ENCODE measurements at regions not wholly inside any gene's neighbourhood (a gene's known extent, or its start where the extent isn't known, plus 50 kb on each side); places are given as distances from the start of the nearest gene placed in this dataset.

GRCh38 chr14:71682337-71682736, 249.9 kb upstream of the RGS6 start:
- no peak overlapping the region for H3K27ac ChIP-seq (ENCODE audit: low read length)
- no peak overlapping the region for H2AFZ ChIP-seq (ENCODE audit: low read depth, low read length)
- no peak overlapping the region for H3K4me3 ChIP-seq (ENCODE audit: low read length)
- no peaks in the 10 kb centered on the region for H3K9me3 ChIP-seq (ENCODE audit: low read length)
- no peaks in the 10 kb centered on the region for H3K9me2 ChIP-seq (ENCODE audit: insufficient read depth, low read length)
- H3K36me3 ChIP-seq (ENCODE audit: insufficient read depth, low read length): no peaks in the 10 kb centered on the region
- no peaks in the 10 kb centered on the region for H3K79me2 ChIP-seq (replicated peaks; ENCODE audit: insufficient read depth, low read length)
- H3K4me2 ChIP-seq (ENCODE audit: low read length): no peak overlapping the region
- H3K9ac ChIP-seq (ENCODE audit: low read length): no peak overlapping the region
- TF ChIP-seq EP300 (conservative IDR thresholded peaks at IDR 0.05; ENCODE audit: poor library complexity, severe bottlenecking): no peak
- TF ChIP-seq, protein P1, sequence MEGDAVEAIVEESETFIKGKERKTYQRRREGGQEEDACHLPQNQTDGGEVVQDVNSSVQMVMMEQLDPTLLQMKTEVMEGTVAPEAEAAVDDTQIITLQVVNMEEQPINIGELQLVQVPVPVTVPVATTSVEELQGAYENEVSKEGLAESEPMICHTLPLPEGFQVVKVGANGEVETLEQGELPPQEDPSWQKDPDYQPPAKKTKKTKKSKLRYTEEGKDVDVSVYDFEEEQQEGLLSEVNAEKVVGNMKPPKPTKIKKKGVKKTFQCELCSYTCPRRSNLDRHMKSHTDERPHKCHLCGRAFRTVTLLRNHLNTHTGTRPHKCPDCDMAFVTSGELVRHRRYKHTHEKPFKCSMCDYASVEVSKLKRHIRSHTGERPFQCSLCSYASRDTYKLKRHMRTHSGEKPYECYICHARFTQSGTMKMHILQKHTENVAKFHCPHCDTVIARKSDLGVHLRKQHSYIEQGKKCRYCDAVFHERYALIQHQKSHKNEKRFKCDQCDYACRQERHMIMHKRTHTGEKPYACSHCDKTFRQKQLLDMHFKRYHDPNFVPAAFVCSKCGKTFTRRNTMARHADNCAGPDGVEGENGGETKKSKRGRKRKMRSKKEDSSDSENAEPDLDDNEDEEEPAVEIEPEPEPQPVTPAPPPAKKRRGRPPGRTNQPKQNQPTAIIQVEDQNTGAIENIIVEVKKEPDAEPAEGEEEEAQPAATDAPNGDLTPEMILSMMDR (IDR thresholded peaks at IDR 0.05; ENCODE audit: poor library complexity, severe bottlenecking): no peak
- H3F3A ChIP-seq (ENCODE audit: insufficient read depth, low read length, poor library complexity, severe bottlenecking): no peaks in the 10 kb centered on the region
- no peaks in the 10 kb centered on the region for H3K27me3 ChIP-seq (ENCODE audit: insufficient read depth, low read depth, low read length)
- no peaks in the 10 kb centered on the region for H4K20me1 ChIP-seq (ENCODE audit: insufficient read depth)

GRCh38 chr14:71684323-71684722, 247.9 kb upstream of the RGS6 start:
- Histone ChIP-seq H3K36me3 (ENCODE audit: insufficient read depth, low read length) (no peaks in the 10 kb centered on the region), H4K20me1 (ENCODE audit: insufficient read depth) (no peaks in the 10 kb centered on the region), H3K27ac (ENCODE audit: low read length) (no peak overlapping the region), H3K27me3 (ENCODE audit: insufficient read depth, low read depth, low read length) (no peaks in the 10 kb centered on the region), H3K9me3 (ENCODE audit: low read length) (no peaks in the 10 kb centered on the region), H3K9me2 (ENCODE audit: insufficient read depth, low read length) (no peaks in the 10 kb centered on the region), H3K4me2 (ENCODE audit: low read length) (no peak overlapping the region), H3K9ac (ENCODE audit: low read length) (no peak overlapping the region), H3F3A (ENCODE audit: insufficient read depth, low read length, poor library complexity, severe bottlenecking) (no peaks in the 10 kb centered on the region), H3K79me2 (replicated peaks; ENCODE audit: insufficient read depth, low read length) (no peaks in the 10 kb centered on the region), H3K4me3 (ENCODE audit: low read length) (no peak overlapping the region), H2AFZ (ENCODE audit: low read depth, low read length) (no peak overlapping the region)
- TF ChIP-seq POLR2AphosphoS5 (IDR thresholded peaks at IDR 0.05): no peak

GRCh38 chr14:71686677-71687076, 245.6 kb upstream of the RGS6 start:
- no peaks in the 10 kb centered on the region for H3K27me3 ChIP-seq (ENCODE audit: insufficient read depth, low read depth, low read length)
- no peak overlapping the region for H2AFZ ChIP-seq (ENCODE audit: low read depth, low read length)
- no peaks in the 10 kb centered on the region for H3K9me3 ChIP-seq (ENCODE audit: low read length)
- no peaks in the 10 kb centered on the region for H3K9me2 ChIP-seq (ENCODE audit: insufficient read depth, low read length)
- H3K4me2 ChIP-seq (ENCODE audit: low read length): no peak overlapping the region
- H4K20me1 ChIP-seq (ENCODE audit: insufficient read depth): no peaks in the 10 kb centered on the region
- H3K79me2 ChIP-seq (replicated peaks; ENCODE audit: insufficient read depth, low read length): no peaks in the 10 kb centered on the region
- H3F3A ChIP-seq (ENCODE audit: insufficient read depth, low read length, poor library complexity, severe bottlenecking): no peaks in the 10 kb centered on the region
- H3K4me3 ChIP-seq (ENCODE audit: low read length): no peak overlapping the region
- no peak overlapping the region for H3K27ac ChIP-seq (ENCODE audit: low read length)
- H3K36me3 ChIP-seq (ENCODE audit: insufficient read depth, low read length): no peaks in the 10 kb centered on the region
- TF ChIP-seq TAF1 (IDR thresholded peaks at IDR 0.05; ENCODE audit: low read depth): no peak
- TF ChIP-seq EP300 (conservative IDR thresholded peaks at IDR 0.05; ENCODE audit: poor library complexity, severe bottlenecking): no peak
- H3K9ac ChIP-seq (ENCODE audit: low read length): no peak overlapping the region

- no peak overlapping the region for H3K4me2 ChIP-seq (ENCODE audit: low read length)
- no peaks in the 10 kb centered on the region for H3K9me2 ChIP-seq (ENCODE audit: insufficient read depth, low read length)
- H3K4me3 ChIP-seq (ENCODE audit: low read length): no peak overlapping the region
- no peaks in the 10 kb centered on the region for H3K27me3 ChIP-seq (ENCODE audit: insufficient read depth, low read depth, low read length)
- H3K9ac ChIP-seq (ENCODE audit: low read length): no peak overlapping the region
- H3K79me2 ChIP-seq (replicated peaks; ENCODE audit: insufficient read depth, low read length): no peaks in the 10 kb centered on the region
- no peak overlapping the region for H2AFZ ChIP-seq (ENCODE audit: low read depth, low read length)
- TF ChIP-seq MXI1 (conservative IDR thresholded peaks at IDR 0.05; ENCODE audit: poor library complexity, severe bottlenecking) (no peak), EP300 (conservative IDR thresholded peaks at IDR 0.05; ENCODE audit: poor library complexity, severe bottlenecking) (no peak)
- H4K20me1 ChIP-seq (ENCODE audit: insufficient read depth): no peaks in the 10 kb centered on the region
- H3K36me3 ChIP-seq (ENCODE audit: insufficient read depth, low read length): no peaks in the 10 kb centered on the region
- no peak overlapping the region for H3K27ac ChIP-seq (ENCODE audit: low read length)
- no peaks in the 10 kb centered on the region for H3K9me3 ChIP-seq (ENCODE audit: low read length)
- H3F3A ChIP-seq (ENCODE audit: insufficient read depth, low read length, poor library complexity, severe bottlenecking): no peaks in the 10 kb centered on the region
Measured at GRCh38 chr14:71687166-71687831, 244.9 kb upstream of the RGS6 start.
